ENCODE measurements at regions not wholly inside any gene's neighbourhood (a gene's known extent, or its start where the extent isn't known, plus 50 kb on each side); places are given as distances from the start of the nearest gene placed in this dataset.

DNA sequence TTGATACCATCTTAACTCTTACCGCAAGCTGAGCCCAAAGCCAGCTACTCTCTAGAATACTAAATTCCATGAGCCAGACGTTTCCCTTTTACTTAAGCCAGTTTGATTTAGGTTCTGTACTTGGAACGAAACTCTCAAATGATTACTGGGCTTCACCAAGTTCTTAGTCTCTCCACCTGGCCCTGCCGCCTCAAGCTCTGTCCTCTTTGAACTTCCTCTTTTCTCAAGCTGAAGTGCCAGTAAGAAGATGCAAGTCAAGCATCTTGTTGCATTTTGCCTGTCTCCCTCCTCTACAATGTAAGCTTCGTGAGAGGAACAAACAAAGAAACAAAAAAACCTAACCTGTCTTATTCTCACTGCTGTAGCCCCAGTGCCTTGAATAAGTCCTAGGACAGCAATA lies 358.2 kb upstream of the NPVF start:
- Mint-ChIP-seq H3K36me3 (ENCODE audit: low read depth) (no peaks in the 10 kb centered on the region), H3K4me1 (ENCODE audit: low read depth) (no peaks in the 10 kb centered on the region), H3K27ac (no peak overlapping the region), H3K9me3 (peaks cover 37% of the 10 kb centered on the region), H3K27me3 (ENCODE audit: insufficient read depth) (peaks cover 1% of the 10 kb centered on the region; the same call in 1 of the 2 replicates), H3K4me3 (no peak overlapping the region)
- TF ChIP-seq, protein P1, sequence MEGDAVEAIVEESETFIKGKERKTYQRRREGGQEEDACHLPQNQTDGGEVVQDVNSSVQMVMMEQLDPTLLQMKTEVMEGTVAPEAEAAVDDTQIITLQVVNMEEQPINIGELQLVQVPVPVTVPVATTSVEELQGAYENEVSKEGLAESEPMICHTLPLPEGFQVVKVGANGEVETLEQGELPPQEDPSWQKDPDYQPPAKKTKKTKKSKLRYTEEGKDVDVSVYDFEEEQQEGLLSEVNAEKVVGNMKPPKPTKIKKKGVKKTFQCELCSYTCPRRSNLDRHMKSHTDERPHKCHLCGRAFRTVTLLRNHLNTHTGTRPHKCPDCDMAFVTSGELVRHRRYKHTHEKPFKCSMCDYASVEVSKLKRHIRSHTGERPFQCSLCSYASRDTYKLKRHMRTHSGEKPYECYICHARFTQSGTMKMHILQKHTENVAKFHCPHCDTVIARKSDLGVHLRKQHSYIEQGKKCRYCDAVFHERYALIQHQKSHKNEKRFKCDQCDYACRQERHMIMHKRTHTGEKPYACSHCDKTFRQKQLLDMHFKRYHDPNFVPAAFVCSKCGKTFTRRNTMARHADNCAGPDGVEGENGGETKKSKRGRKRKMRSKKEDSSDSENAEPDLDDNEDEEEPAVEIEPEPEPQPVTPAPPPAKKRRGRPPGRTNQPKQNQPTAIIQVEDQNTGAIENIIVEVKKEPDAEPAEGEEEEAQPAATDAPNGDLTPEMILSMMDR (IDR thresholded peaks at IDR 0.05): no peak
- DNase-seq: no peak

DNA sequence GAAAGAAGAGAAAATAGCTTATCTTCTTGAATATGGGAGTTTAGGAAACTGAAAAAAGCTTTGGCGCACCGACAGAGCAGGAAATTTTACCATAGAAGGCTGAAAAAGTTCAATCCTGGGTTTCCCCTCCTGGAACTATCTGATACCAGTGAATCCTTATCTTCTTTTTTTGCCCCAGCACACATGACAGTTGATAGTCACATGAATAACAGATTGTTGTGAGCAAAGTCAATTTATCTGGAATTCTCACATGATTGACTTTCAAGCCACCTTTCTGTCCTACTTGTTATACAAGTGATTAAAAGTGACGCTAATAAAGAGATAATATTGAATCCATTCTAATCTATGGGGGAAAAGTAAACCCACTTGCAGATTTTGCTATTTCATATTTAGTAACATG lies 365.8 kb upstream of the NPVF start:
- no peaks in the 10 kb centered on the region for H3K4me1 Mint-ChIP-seq (ENCODE audit: low read depth)
- DNase-seq: no peak
- TF ChIP-seq, protein P1 (IDR thresholded peaks at IDR 0.05): no peak

DNA sequence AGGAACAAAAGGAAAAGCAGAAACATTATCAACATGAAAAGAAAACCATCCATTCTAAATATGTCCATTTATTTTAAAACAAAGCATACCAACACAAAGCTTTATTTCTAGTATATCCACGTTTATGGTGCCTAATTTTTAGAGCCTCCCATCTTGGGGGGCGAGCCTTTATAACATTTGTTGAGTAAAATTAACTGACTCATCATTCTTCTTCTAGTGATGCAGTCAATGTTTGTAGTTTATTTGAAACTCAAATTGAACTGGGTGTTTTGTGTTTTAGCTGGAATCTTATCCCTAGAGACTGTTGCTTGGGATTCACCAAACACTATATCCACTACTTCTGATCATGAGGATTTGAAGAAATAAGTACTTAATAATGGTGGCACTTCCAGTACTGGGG lies 366.4 kb upstream of the NPVF start:
- no peak overlapping the region for H3K4me3 Mint-ChIP-seq
- no peak overlapping the region for H3K27ac Mint-ChIP-seq
- DNase-seq: no peak
- peaks cover 4% of the 10 kb centered on the region; the same call in 1 of the 2 replicates for H3K27me3 Mint-ChIP-seq (ENCODE audit: insufficient read depth)
- TF ChIP-seq, protein P1 (IDR thresholded peaks at IDR 0.05): no peak
- peaks cover 47% of the 10 kb centered on the region for H3K9me3 Mint-ChIP-seq
- no peaks in the 10 kb centered on the region for H3K4me1 Mint-ChIP-seq (ENCODE audit: low read depth)
- H3K36me3 Mint-ChIP-seq (ENCODE audit: low read depth): no peaks in the 10 kb centered on the region

More for the DNA sequence above, 365.8 kb upstream of the NPVF start:
- peaks cover 49% of the 10 kb centered on the region for H3K9me3 Mint-ChIP-seq
- H3K36me3 Mint-ChIP-seq (ENCODE audit: low read depth): no peaks in the 10 kb centered on the region
- H3K4me3 Mint-ChIP-seq: no peak overlapping the region
- H3K27me3 Mint-ChIP-seq (ENCODE audit: insufficient read depth): peaks cover 5% of the 10 kb centered on the region; the same call in 1 of the 2 replicates
- no peak overlapping the region for H3K27ac Mint-ChIP-seq

DNA sequence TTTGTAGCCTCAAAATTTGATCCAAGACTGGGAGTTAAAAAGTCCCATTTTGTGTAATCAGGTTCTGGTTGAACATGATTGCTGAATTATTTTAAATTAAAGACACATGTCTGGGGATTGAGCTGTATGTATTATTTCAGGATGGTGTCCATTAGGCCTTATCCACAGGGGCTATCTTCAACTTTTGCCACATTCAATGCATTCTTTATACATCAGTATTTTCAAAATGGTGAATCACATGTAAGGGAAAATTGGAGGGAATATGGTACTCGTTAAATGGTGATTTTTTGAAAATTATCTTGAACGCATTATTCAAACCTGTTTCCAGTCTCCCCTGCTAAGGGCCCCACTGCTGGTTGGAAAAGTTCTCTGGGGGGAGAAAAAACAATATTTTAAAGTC lies 367.7 kb upstream of the NPVF start:
- no peak for DNase-seq
- Mint-ChIP-seq H3K36me3 (ENCODE audit: low read depth) (no peaks in the 10 kb centered on the region), H3K27ac (no peak overlapping the region), H3K4me3 (no peak overlapping the region), H3K27me3 (ENCODE audit: insufficient read depth) (peaks cover 4% of the 10 kb centered on the region; the same call in 1 of the 2 replicates), H3K4me1 (ENCODE audit: low read depth) (no peaks in the 10 kb centered on the region), H3K9me3 (peaks cover 47% of the 10 kb centered on the region)
- TF ChIP-seq, protein P1 (IDR thresholded peaks at IDR 0.05): no peak

DNA sequence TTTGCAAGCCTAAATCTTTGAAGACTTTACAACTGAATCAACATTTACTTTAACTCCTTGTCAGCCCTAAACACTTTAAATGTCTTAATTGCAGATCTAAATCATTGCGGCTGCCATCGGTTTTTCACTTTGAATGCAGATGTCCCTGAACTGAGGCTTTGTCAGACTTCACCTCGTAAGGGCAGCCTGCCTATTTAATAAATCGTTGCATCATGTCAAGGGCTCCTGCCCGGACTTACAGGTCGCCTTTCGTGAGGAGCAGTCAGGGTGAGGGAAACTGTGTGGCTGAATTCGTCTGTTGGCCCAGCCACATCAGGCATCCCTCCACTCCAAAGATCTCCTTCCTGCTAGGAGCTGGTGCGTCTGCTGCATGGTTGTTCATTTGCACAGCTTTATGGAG lies 368.2 kb upstream of the NPVF start:
- H3K4me3 Mint-ChIP-seq: no peak overlapping the region
- TF ChIP-seq, protein P1 (IDR thresholded peaks at IDR 0.05): no peak
- H3K9me3 Mint-ChIP-seq: peaks cover 47% of the 10 kb centered on the region
- DNase-seq: no peak
- H3K27me3 Mint-ChIP-seq (ENCODE audit: insufficient read depth): peaks cover 4% of the 10 kb centered on the region; the same call in 1 of the 2 replicates
- no peaks in the 10 kb centered on the region for H3K36me3 Mint-ChIP-seq (ENCODE audit: low read depth)
- no peaks in the 10 kb centered on the region for H3K4me1 Mint-ChIP-seq (ENCODE audit: low read depth)
- no peak overlapping the region for H3K27ac Mint-ChIP-seq

DNA sequence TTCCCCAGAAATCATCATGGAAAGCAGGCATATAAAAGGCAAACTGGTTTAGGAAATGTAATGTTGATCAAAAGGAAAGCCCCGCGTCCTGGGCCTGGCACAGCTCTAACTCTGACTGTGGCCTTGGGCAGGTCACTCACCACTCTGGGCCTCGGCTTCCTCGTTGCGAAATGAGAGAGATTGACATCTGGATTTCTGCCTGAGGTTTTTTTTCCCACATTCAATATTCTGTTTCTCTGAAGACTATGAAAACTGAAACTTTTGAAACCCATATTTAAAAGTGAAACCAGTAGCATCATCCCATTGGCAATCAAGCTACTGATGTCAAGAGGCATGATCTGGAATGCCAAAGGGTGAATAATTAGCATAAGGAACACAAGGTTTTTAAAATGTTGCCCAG lies 369.7 kb upstream of the NPVF start:
- H3K27me3 Mint-ChIP-seq (ENCODE audit: insufficient read depth): peaks cover 4% of the 10 kb centered on the region; the same call in 1 of the 2 replicates
- H3K27ac Mint-ChIP-seq: no peak overlapping the region
- H3K9me3 Mint-ChIP-seq: peaks cover 36% of the 10 kb centered on the region
- TF ChIP-seq, protein P1 (IDR thresholded peaks at IDR 0.05): no peak
- no peaks in the 10 kb centered on the region for H3K36me3 Mint-ChIP-seq (ENCODE audit: low read depth)
- H3K4me3 Mint-ChIP-seq: no peak overlapping the region
- H3K4me1 Mint-ChIP-seq (ENCODE audit: low read depth): no peaks in the 10 kb centered on the region
- DNase-seq: no peak

Measured in HFFc6 (cell line).